Suprapubic skin (tissue), 4 donors: ENCODE measurements at regions not wholly inside any gene's neighbourhood (a gene's known extent, or its start where the extent isn't known, plus 50 kb on each side); places are given as distances from the start of the nearest gene placed in this dataset.

ENCODE experiments used
- EP300 ChIP-seq: sonication (generic); formaldehyde crosslinking; IDR thresholded peaks from one replicate; pipeline ENCODE4 v1.6.1; 2017; ENCODE audit warnings: antibody characterized with exemption
- POLR2A ChIP-seq, 2 donors: fragments of 450-650 bp; IDR thresholded peaks; one replicate each; pipeline ENCODE4 v1.6.1; 2017; ENCODE audit warnings: antibody characterized with exemption in 2 of 2, mild to moderate bottlenecking in 2 of 2, moderate library complexity in 2 of 2
- POLR2AphosphoS5 ChIP-seq, 3 donors: sonication (generic); formaldehyde crosslinking; IDR thresholded peaks; one replicate each; pipeline ENCODE4 v1.6.1; 2017; ENCODE audit warnings: antibody characterized with exemption in 3 of 3
- TF ChIP-seq, protein P1 (sequence below), 2 donors: fragments of 200-600 bp in 1 of 2; fragments of 450-650 bp in 1 of 2; sonication (generic) in 1 of 2; IDR thresholded peaks; one replicate each; pipeline ENCODE4 v1.5.1; 2016 to 2019; ENCODE audit warnings: antibody characterized with exemption in 2 of 2, mild to moderate bottlenecking in 1 of 2, moderate library complexity in 1 of 2

DNA sequence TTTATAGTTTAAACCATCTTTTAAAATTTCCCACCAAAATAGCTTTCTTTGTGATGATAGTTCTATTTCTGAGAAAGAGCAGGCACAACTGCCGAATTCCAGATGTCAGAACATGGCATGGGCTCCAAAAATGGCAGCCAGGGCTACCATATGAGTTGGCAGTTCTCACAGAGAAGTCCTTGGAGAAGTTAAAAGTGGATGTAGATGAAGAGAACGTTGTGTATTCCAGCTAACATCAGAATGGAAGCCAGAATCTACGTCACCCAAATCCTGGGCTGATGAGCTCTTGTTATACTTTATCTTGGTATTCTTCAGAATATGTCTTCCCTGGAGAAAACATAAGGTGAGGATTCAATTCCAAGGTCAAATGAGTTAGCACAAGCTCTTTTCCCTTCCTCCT, 66.9 kb upstream of the BASP1 start:
- no peak for TF ChIP-seq POLR2A (IDR thresholded peaks at IDR 0.05)
- TF ChIP-seq, protein P1, sequence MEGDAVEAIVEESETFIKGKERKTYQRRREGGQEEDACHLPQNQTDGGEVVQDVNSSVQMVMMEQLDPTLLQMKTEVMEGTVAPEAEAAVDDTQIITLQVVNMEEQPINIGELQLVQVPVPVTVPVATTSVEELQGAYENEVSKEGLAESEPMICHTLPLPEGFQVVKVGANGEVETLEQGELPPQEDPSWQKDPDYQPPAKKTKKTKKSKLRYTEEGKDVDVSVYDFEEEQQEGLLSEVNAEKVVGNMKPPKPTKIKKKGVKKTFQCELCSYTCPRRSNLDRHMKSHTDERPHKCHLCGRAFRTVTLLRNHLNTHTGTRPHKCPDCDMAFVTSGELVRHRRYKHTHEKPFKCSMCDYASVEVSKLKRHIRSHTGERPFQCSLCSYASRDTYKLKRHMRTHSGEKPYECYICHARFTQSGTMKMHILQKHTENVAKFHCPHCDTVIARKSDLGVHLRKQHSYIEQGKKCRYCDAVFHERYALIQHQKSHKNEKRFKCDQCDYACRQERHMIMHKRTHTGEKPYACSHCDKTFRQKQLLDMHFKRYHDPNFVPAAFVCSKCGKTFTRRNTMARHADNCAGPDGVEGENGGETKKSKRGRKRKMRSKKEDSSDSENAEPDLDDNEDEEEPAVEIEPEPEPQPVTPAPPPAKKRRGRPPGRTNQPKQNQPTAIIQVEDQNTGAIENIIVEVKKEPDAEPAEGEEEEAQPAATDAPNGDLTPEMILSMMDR (IDR thresholded peaks at IDR 0.05) = no peak
- no peak for TF ChIP-seq EP300
- TF ChIP-seq POLR2AphosphoS5 (IDR thresholded peaks at IDR 0.05) = no peak
